Stimulated activated CD4-positive, alpha-beta T cell treated with anti-CD3 and anti-CD28 coated beads, Interleukin-1b, Interleukin-23, amount 100 ng/mL, for 4 hours (primary cell): ENCODE measurements at regions not wholly inside any gene's neighbourhood (a gene's known extent, or its start where the extent isn't known, plus 50 kb on each side); places are given as distances from the start of the nearest gene placed in this dataset.

Experiments used
- DNase-seq, 2 donors: peaks; one replicate each; pipeline ENCODE4 v3.0.0-alpha.2; 2020; ENCODE audit warnings: low read depth in 2 of 2

DNA sequence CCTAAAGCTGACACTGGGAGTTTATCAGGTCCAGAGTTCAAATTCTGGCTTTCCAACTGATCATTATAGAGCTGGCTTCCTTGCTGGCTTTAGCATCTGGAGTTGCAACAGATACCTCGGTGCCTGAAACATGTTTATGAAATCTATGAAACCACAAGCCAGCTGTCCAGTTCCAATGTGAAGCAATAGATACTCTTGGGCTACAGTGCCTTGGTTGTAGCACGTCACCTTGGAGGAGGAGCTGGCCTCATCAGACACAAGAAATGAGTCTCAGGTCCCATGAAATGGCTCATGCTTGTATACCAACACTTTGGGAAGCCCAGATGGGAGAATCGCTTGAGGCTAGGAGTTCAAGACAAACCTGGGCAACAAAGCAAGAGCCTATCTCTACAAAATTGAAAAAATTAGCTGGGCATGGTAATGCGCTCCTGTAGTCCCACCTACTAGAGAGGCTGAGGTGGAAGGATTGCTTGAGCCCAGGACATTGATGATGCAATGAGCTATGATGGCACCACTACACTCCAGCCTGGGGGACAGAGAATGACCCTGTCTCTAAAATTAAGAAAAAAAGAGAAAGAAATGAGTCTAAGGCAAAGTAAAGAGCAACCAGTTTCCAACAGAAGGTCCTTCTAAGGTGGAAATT, 132.5 kb upstream of the ZNF648 start:
- no peak for DNase-seq

DNA sequence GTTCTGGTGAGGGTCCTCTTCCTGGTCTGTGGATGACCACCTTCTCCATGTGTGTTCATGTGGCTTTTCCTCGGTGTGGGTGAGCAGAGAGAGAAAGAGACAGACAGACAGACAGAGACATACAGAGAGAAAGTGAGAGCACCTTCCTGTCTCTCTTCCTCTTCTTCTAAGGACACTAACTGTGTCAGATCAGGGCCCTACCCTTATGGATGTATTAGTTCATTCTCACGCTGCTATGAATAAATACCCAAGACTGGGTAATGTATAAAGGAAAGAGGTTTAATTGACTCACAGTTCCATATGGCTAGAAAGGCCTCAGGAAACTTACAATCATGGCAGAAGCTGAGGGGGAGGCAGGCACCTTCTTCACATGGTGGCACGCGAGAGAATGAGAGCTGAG, 131.5 kb upstream of the ZNF648 start:
- no peak for DNase-seq

DNA sequence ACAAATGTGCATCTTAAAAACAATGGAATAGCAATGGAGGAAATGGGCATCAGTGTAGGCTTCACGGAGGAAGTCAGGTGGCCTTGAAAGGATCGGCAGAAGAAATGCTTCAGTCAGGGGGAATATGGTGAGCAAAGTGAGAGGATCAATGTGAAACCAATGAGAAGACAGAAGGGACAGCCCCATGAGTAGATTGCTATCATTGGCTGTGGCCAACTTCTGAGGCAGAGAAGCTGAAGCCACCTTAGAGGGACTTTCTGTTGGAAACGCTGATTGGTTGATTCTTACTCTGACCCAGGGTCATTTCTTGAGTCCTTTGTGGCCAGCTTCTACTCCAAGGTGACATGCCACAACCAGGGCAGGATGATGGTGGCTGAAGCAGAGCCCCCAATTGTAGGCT, 130.7 kb upstream of the ZNF648 start:
- DNase-seq: no peak

DNA sequence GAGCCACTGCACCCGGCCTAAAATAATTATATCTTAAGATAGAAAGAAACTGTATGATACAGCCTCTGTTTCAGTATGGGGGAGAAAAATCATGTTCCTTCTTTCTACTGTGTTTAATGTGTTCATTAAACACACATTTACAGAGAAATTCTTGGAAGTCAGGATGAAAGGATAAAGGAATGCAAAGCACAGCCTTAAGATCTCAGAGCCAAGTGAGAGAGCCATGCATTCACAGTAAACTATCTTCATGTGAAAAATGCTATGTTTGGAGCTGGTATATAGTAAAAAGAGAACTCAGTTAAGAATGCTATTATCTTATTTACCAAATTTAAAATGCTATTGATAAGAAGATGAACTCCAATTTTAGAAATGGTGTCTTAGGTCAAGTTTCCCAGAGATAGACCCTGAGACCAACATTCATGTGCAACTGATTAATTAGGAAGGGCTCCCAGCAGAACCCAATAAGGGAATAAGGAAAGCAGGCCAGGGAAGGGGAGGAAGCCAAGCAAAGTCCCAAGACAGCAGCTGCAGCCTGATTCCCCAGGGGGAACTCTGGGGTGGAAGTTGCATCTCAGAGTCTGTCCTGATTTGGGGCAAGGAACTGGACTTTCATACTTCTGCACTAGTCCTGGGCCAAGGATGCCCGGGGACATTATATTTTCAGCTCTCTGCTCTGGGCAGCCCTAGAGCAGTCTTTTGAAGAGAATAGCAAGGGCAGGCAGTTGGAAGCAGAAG, 130.0 kb upstream of the ZNF648 start:
- DNase-seq: no peak

DNA sequence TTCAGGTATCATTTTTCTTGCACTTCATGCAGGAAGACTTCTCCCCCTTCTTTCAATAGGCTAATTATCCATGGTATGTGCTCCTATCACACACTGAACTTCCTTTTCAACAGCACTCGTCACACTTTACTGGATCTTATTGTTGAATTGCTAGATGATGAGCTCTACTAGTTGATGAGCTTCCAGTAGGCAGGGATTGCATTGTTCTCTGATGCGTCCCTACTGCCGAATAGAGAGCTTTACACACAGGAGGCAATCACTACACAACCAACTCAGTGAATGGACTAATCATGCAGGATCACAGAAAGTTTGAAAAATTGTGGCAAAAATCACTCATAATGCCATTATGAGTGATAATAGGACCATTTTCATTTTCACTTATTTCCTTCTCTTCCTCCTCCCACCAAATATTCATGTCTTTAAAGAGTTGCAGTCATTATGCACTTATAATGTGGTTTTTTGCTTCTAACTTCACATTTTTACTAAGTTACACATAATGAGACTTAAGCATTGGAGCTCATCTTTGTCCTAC, 128.1 kb upstream of the ZNF648 start:
- DNase-seq: no peak

DNA sequence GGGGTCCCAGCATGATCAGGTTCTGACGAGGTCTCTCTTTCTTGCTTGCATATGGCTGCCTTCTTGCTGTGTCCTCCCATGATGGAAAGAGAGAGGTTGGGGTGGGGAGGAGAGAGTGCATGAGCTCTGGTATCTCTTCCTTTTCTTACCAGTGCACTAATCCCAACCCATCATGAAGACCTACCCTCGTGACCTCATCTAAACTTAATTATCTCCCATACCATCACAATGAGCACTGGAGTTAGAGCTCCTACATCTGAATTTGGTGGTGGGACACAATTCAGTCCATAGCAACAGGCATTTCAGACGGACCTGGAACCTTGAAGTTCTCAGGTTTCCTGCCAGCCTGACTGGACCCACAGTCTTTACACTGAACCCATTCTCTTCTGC, 125.2 kb upstream of the ZNF648 start:
- no peak for DNase-seq

DNA sequence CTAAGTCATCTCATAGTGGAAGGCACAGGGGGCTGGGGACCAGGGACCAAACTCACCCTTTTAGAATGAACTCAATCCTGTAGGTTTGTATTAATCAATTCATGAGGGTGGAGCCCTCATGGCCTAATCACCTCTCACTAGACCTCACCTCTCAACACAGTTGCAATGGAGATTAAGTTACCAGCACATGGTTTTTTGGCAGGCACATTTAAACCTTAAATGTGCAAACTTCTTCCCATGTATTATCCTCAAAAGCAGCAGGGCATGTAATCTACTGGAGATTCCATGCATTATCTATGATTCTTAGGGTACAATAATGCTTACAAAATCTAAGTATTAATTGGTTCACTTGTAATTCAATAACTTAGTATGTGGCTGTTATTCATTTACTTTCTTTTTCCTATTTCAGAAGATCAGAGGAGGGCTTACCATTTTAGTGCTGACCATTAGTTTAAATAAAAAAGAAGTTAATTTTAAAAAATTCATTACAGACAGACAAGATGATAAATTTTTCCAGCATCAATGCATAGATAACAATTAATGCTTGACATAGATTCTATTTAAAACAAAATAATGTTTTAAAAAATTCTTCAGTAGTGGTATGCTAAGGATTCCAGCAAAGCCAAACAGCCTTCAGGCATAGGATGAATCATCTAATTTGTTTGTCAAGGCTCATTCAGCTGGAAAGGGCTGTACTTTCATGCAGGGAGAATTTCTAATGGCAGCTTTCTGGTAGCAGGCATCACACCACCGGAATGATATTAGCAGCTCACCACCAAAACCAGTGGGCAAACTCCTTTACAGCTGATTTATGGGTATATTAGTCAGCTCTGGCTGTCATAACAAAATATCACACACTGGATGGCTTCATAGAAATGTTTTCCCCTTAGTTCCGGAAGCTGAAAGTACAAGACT, 124.6 kb upstream of the ZNF648 start:
- no peak for DNase-seq

DNA sequence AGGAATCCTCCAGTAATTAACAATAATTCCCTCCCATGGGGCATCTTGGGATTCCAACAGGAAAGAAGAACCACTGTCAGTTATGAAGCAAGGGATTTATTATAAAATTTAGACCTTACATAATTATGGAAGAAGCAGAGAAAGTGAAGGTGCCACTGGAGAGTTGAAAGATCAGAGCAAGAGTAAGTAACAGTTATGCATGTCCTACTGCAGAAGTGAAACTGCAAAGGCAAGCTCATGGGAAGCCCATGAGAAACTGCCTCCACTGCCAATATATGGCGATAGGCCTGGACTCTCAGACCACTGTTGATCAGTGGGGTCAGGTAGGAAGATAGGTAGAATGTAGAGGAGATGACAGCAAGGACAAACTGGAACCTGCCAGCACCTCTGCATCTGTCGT, 123.6 kb upstream of the ZNF648 start:
- DNase-seq: no peak

DNA sequence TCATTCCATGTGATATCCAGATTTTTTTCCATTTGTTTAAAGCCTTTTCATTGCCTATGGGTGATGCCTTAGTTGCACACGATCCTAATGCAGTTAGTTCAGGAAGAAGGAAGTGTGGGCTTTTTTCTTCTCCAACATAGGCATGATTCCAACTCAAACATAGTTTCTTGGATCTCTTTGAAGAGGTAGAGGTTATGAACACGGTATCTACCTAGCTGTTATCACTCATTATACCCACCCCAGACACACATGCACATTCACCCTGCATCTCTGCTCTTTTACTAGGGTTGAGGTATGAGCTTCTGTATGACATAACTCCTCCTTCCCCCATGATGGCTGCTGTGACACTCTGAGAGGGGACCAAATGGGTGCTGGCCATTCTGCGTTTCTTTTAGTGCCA, 122.1 kb upstream of the ZNF648 start:
- no peak for DNase-seq

DNA sequence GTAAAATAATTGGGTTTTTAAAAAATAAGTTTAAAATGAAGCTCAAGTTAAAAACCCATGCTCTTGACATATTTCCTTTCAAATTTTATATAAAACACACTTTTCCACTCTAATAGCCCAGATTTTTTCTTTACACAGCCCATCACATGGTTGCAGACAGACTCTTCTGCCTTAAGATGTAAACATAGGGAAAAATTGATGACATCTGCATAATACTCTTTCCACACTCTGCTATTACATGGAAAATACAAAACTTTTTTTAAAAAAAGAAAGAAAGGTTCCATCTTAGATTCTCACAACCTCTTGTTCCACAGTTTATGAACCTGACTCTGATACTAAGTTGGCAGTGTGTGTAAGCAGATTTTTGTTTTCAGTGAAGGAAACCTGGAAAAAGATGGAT, 120.8 kb upstream of the ZNF648 start:
- no peak for DNase-seq

DNA sequence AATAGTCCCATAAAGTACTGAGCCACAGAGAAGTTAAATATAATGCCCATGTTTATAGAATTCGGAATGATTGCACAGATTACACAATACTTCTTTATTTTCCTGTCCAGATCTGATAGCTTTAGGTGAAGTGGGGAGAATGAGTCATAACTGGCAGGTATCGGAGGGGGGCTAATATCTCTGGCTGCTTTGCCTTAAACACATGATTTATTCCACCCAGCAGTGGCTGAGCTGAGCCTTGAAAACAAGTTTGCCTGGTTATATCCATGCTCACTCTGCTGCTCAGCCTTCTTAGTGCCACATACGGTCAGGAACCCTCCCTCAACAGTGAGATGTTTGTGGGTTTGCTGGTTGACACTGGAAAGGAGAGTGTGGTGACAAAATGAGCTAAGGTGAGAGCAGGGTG, 119.7 kb upstream of the ZNF648 start:
- DNase-seq: no peak

DNA sequence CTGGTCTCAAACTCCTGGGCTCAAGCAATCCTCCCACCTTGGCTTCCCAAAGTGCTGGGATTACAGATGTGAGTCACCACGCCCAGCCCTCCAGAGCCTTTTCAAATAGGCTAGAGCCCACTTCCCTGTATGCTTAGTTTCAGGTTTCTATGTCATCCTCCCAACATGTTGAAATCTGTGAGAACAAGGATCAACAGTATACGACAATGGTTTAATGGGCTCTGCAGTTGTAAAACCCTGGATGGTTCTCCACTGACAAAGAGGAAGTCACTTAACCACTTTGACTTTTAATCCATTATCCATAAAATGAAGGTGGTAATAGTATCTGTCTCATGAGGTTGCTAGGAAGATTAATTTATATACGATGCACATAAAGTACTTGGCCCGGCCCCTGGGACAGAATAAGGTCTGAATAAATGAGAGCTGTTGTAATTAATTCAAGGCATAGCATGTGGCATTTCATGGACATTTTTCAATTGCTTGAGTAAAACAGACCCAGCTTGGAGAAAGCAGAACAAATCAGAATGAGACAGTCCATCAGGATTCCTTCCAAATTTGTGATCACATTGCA, 113.9 kb upstream of the ZNF648 start:
- no peak for DNase-seq

DNA sequence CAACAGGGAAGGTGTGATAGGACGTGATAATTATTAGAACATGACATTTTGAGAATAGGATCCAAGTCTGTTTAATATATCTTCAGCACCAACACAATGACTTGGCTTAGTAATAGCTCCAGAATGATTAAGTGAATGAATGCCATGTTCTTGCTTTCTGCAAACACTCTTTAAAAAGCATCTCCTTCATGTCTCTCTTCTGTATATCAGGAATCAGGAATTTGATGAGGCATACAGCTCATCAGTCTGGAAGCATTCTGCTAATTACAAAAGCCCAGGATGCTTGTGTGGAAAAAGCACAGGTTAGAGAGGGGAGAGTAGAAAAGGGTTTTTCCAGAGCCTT, 113.0 kb upstream of the ZNF648 start:
- DNase-seq: no peak

DNA sequence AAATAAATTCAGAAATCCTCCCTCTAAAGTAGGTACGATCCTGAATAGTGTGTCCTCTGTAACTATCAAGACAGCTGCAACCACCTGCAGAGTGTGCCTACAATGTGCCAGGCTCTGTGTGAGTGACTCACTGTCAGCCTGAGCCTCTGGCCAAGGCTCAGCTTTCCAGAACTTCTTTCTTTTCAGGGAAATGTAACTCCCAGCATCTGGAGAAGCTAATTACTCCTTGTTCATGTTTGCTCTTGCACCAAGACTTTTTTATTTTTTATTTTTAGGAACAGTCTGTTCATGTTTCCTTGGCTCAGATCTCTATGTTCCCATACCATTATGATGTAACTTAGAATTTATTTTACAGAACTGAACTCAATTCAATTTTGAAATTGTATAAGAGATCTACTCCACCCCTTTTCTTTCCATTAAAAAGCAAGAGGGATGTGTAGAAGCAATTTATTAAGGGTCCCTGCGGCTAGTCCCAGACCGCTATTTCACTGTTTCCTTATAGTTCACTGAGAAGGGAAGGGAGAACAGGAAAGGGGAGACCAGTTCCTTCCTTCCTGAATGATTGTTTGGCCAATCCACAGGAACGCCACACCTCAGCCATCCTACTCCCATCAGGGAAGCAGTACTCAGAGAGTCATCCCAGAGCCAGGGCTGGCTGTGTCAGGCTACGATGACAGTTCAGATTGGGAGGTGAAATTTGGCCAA, 112.4 kb upstream of the ZNF648 start:
- DNase-seq: no peak

DNA sequence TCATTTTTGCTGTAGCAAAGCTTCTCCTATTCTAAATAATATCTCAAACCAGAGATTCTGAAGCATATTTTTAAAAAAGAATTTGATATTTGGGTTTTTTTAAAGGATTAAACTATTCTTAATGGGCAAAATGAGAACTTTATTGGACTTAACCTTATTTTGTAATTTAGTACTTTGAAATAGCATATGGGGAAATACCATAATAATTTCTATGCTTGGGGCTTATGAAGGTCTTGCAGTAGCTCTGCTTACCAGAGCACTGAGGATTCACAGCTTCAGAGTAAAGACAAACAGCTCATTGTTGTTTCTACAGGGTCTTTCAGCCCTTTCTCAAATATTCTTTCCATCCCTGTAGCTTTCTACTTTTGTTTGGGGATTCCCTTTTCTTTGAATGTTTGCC, 111.2 kb upstream of the ZNF648 start:
- DNase-seq: no peak

DNA sequence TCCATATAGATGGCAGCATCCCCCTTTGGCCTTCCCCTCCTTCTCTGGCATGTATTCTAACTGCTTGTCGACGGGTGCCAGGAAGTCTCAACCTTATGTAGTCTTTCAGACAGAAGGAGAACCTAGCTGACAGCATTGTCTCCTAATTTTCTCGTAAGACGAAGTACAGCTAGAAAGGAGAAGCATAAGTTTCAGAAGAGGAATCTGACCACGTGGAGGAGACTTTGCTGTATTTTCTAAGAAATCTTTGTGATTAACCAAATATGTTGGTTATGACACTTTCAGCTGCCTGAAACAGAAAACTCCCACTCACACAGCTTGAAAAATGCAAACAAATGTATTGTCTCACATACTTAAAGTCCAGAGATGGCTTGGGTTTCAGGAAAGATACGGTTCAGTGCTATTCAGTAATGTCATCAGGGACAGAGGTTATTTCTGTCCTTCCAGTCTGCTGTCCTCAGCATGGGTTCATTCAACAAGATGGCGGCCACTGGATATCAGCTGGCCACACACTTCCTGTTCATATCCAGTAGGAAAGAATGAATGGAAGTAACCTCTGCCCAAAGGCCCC, 109.5 kb upstream of the ZNF648 start:
- no peak for DNase-seq

DNA sequence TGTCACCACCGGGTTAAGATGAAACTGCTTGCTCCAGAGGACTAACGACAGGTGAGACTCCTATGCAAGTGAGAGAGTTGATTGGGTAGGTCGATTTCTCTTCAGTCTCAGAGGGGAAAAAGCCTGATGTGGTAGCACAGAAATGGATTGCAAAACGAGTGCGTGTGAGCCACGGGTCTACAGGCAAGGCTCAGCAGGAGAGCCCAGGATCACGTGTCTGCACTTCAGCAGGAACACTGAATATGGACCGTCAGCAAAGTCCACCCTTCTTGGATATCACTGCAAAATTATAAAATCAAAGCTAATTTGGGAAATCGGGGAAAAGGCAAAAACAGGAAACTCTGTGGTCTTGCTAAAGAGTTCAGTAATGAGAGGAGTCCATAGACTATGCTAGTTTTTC, 107.7 kb upstream of the ZNF648 start:
- no peak for DNase-seq

DNA sequence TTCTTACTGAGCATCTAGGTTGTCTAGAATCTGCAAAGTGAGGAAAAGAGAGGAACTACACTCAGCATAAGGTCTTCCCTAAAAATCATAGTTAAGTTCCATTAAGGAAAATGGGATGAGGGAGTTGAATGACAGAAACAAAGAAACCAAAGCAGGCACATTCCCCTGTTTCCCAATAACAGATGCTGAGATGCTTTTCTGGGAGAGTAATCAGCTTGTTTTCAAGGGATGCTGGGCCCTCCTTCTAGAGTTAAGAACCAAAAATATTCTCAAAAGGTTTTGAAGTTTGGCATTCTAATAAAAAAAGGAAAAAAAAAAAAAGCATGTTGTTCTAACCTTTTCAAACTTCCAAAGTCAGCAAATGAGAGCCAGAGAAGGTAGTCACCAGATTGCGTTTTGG, 105.2 kb upstream of the ZNF648 start:
- no peak for DNase-seq

DNA sequence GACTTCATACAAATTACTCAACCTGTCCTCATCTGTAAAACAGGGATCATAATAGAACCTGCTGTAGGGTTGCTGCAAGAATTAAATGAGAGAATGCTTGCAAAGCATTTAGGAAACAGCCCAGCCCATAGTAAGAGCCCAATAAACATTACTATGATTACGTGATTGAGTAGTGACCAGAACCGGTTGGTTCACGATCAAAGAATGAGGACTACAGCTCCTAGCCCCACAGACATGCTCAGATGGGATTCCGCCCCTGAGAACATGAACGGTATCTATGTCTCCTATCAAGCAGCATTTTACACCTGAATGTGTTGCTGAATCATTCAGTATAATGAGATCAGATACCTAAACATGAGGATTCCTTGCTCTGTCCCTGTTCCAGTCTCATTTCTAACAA, 104.8 kb upstream of the ZNF648 start:
- DNase-seq: no peak

DNA sequence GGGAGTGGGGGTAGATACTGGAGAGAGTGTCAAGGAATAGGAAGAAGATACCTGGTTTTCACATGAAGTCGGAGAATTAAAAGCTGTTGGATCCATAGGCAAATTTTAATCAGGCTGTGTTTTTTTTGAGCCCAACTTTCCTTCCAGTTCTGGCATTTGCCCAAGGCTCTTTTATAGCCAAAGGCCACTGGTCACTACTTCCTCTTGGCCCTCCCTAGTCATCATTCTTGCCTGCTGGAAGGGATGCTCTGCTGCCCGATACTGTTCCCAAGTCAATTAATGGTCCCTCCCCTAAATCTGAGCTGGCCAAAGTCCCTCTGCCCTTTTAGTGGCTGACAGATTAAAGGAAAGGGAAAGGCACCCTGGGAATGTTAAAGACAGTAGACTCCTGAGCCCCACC, 102.8 kb upstream of the ZNF648 start:
- DNase-seq: no peak

DNA sequence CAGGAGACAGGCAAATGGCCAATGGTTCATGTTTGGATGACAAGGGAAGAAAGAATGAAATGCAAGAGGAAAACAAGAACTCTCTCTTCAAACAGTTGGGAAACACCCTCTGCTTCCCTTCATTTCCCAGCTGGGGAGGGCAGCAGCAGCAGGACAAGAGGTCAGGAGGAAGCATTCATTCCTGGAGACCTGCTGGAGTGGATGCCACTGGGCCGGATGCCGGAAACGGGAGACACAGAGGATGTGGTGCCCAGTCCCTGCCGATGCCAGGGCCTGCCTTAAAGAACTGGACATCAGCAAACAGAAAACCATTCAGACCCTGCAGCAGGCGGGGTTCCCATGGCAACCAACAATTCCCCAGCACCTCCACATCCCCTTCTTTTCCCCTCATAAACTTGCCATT, 102.3 kb upstream of the ZNF648 start:
- DNase-seq: no peak
